ENCODE measurements at regions not wholly inside any gene's neighbourhood (a gene's known extent, or its start where the extent isn't known, plus 50 kb on each side); places are given as distances from the start of the nearest gene placed in this dataset.
"Not testable (repeated sequence)": the region's sequence is repeated elsewhere in the genome, so short reads cannot be mapped to it uniquely, and the experiment has no call there.

GRCh38 chr15:85267158-85267857 lies 113.1 kb upstream of the AKAP13 start:
- TF ChIP-seq, protein P1, sequence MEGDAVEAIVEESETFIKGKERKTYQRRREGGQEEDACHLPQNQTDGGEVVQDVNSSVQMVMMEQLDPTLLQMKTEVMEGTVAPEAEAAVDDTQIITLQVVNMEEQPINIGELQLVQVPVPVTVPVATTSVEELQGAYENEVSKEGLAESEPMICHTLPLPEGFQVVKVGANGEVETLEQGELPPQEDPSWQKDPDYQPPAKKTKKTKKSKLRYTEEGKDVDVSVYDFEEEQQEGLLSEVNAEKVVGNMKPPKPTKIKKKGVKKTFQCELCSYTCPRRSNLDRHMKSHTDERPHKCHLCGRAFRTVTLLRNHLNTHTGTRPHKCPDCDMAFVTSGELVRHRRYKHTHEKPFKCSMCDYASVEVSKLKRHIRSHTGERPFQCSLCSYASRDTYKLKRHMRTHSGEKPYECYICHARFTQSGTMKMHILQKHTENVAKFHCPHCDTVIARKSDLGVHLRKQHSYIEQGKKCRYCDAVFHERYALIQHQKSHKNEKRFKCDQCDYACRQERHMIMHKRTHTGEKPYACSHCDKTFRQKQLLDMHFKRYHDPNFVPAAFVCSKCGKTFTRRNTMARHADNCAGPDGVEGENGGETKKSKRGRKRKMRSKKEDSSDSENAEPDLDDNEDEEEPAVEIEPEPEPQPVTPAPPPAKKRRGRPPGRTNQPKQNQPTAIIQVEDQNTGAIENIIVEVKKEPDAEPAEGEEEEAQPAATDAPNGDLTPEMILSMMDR (conservative IDR thresholded peaks at IDR 0.05): not testable (repeated sequence)
- not testable (repeated sequence) for TF ChIP-seq EZH2 (IDR thresholded peaks at IDR 0.05; ENCODE audit: low read depth)

All from PC-9 (cell line).